ENCODE measurements at regions not wholly inside any gene's neighbourhood (a gene's known extent, or its start where the extent isn't known, plus 50 kb on each side); places are given as distances from the start of the nearest gene placed in this dataset.

- no peaks in the 10 kb centered on the region for H3K36me3 ChIP-seq (ENCODE audit: control insufficient read depth, insufficient read depth, low read length)
- no peak for TF ChIP-seq CTCF (IDR thresholded peaks at IDR 0.05; ENCODE audit: insufficient read depth, low read length, poor library complexity, severe bottlenecking)
- no peak for DNase-seq (ENCODE audit: low read depth)
- H3K27me3 ChIP-seq (ENCODE audit: control insufficient read depth, insufficient read depth, low read length), result no peaks in the 10 kb centered on the region
- H3K4me3 ChIP-seq (ENCODE audit: low read depth, low read length), result no peak overlapping the region
Measured at GRCh38 chr2:134149904-134150303, 104.0 kb upstream of the MGAT5 start.

GRCh38 chr2:134150760-134151159 is 103.1 kb upstream of the MGAT5 start:
- Histone ChIP-seq H3K4me3 (ENCODE audit: low read depth, low read length) (no peak overlapping the region), H3K27me3 (ENCODE audit: control insufficient read depth, insufficient read depth, low read length) (no peaks in the 10 kb centered on the region), H3K36me3 (ENCODE audit: control insufficient read depth, insufficient read depth, low read length) (no peaks in the 10 kb centered on the region)
- TF ChIP-seq CTCF (IDR thresholded peaks at IDR 0.05; ENCODE audit: insufficient read depth, low read length, poor library complexity, severe bottlenecking), result no peak
- no peak for DNase-seq (ENCODE audit: low read depth)

GRCh38 chr2:134152045-134153010 is 101.5 kb upstream of the MGAT5 start:
- H3K27me3 ChIP-seq (ENCODE audit: control insufficient read depth, insufficient read depth, low read length), result no peaks in the 10 kb centered on the region
- TF ChIP-seq CTCF (IDR thresholded peaks at IDR 0.05; ENCODE audit: insufficient read depth, low read length, poor library complexity, severe bottlenecking), result no peak
- no peaks in the 10 kb centered on the region for H3K36me3 ChIP-seq (ENCODE audit: control insufficient read depth, insufficient read depth, low read length)
- H3K4me3 ChIP-seq (ENCODE audit: low read depth, low read length), result no peak overlapping the region
- no peak for DNase-seq (ENCODE audit: low read depth)

- no peak for DNase-seq (ENCODE audit: low read depth)
- Histone ChIP-seq H3K4me3 (ENCODE audit: low read depth, low read length) (no peak overlapping the region), H3K27me3 (ENCODE audit: control insufficient read depth, insufficient read depth, low read length) (no peaks in the 10 kb centered on the region), H3K36me3 (ENCODE audit: control insufficient read depth, insufficient read depth, low read length) (no peaks in the 10 kb centered on the region)
- TF ChIP-seq CTCF (IDR thresholded peaks at IDR 0.05; ENCODE audit: insufficient read depth, low read length, poor library complexity, severe bottlenecking), result no peak
Measured at GRCh38 chr2:134153294-134153880, 100.5 kb upstream of the MGAT5 start.

GRCh38 chr2:134154246-134154645 is 99.6 kb upstream of the MGAT5 start:
- H3K36me3 ChIP-seq (ENCODE audit: control insufficient read depth, insufficient read depth, low read length), result no peaks in the 10 kb centered on the region
- DNase-seq (ENCODE audit: low read depth), result no peak
- H3K4me3 ChIP-seq (ENCODE audit: low read depth, low read length), result no peak overlapping the region
- TF ChIP-seq CTCF (IDR thresholded peaks at IDR 0.05; ENCODE audit: insufficient read depth, low read length, poor library complexity, severe bottlenecking), result no peak
- H3K27me3 ChIP-seq (ENCODE audit: control insufficient read depth, insufficient read depth, low read length), result no peaks in the 10 kb centered on the region

Measured in kidney epithelial cell (primary cell).